ENCODE measurements at regions not wholly inside any gene's neighbourhood (a gene's known extent, or its start where the extent isn't known, plus 50 kb on each side); places are given as distances from the start of the nearest gene placed in this dataset.

GRCh38 chr1:4551706-4552105, 102.7 kb upstream of the AJAP1 start:
- no peaks in the 10 kb centered on the region for H3K27me3 ChIP-seq
- no peaks in the 10 kb centered on the region for H3K36me3 ChIP-seq
- H3K9me3 ChIP-seq: no peaks in the 10 kb centered on the region
- H3K27ac ChIP-seq: no peak overlapping the region
- H3K4me1 ChIP-seq: no peaks in the 10 kb centered on the region
- no peak overlapping the region for H3K4me3 ChIP-seq
- DNase-seq (no peak), ATAC-seq (no peak)
- intact Hi-C loops (cut with DNase I): no loop called here
- TF ChIP-seq CTCF (IDR thresholded peaks at IDR 0.05): no peak

GRCh38 chr1:4553761-4554160, 100.6 kb upstream of the AJAP1 start:
- DNase-seq (no peak), ATAC-seq (no peak)

GRCh38 chr1:4554271-4554865, 100.0 kb upstream of the AJAP1 start:
- no peak overlapping the region for H3K27ac ChIP-seq
- no peaks in the 10 kb centered on the region for H3K27me3 ChIP-seq
- no peaks in the 10 kb centered on the region for H3K9me3 ChIP-seq
- H3K36me3 ChIP-seq: no peaks in the 10 kb centered on the region
- H3K4me3 ChIP-seq: no peak overlapping the region
- no peak for TF ChIP-seq CTCF (IDR thresholded peaks at IDR 0.05)
- DNase-seq: no peak
- no peak for ATAC-seq
- intact Hi-C loops (cut with DNase I): no loop called here
- no peaks in the 10 kb centered on the region for H3K4me1 ChIP-seq

More at GRCh38 chr1:4553761-4554160, 100.6 kb upstream of the AJAP1 start:
- no peaks in the 10 kb centered on the region for H3K36me3 ChIP-seq
- H3K27me3 ChIP-seq: no peaks in the 10 kb centered on the region
- no peak overlapping the region for H3K27ac ChIP-seq
- no peak for TF ChIP-seq CTCF (IDR thresholded peaks at IDR 0.05)
- no peaks in the 10 kb centered on the region for H3K9me3 ChIP-seq
- H3K4me1 ChIP-seq: no peaks in the 10 kb centered on the region
- no peak overlapping the region for H3K4me3 ChIP-seq
- intact Hi-C loops (cut with DNase I): no loop called here

- H3K4me1 ChIP-seq: no peaks in the 10 kb centered on the region
- no peak for DNase-seq
- no peak overlapping the region for H3K27ac ChIP-seq
- H3K27me3 ChIP-seq: no peaks in the 10 kb centered on the region
- intact Hi-C loops (cut with DNase I): no loop called here
- no peak for ATAC-seq
- H3K36me3 ChIP-seq: no peaks in the 10 kb centered on the region
- H3K9me3 ChIP-seq: no peaks in the 10 kb centered on the region
- no peak overlapping the region for H3K4me3 ChIP-seq
- TF ChIP-seq CTCF (IDR thresholded peaks at IDR 0.05): no peak
These were observed 96.5 kb upstream of the AJAP1 start for GRCh38 chr1:4557949-4558348.

GRCh38 chr1:4561205-4561604, 93.2 kb upstream of the AJAP1 start:
- no peak for DNase-seq
- Histone ChIP-seq H3K36me3 (no peaks in the 10 kb centered on the region), H3K27me3 (peaks cover 9% of the 10 kb centered on the region), H3K27ac (no peak overlapping the region), H3K4me1 (no peaks in the 10 kb centered on the region), H3K9me3 (no peaks in the 10 kb centered on the region), H3K4me3 (no peak overlapping the region)
- no peak for TF ChIP-seq CTCF (IDR thresholded peaks at IDR 0.05)
- intact Hi-C loops (cut with DNase I): no loop called here
- no peak for ATAC-seq

GRCh38 chr1:4562321-4562720, 92.1 kb upstream of the AJAP1 start:
- no peaks in the 10 kb centered on the region for H3K9me3 ChIP-seq
- no peak overlapping the region for H3K27ac ChIP-seq
- TF ChIP-seq CTCF (IDR thresholded peaks at IDR 0.05): no peak
- no peak for DNase-seq
- H3K36me3 ChIP-seq: no peaks in the 10 kb centered on the region
- peaks cover 9% of the 10 kb centered on the region for H3K27me3 ChIP-seq
- no peak overlapping the region for H3K4me3 ChIP-seq
- no peaks in the 10 kb centered on the region for H3K4me1 ChIP-seq
- intact Hi-C loops (cut with DNase I): no loop called here
- ATAC-seq: no peak
